HTR-8/SVneo (cell line): ENCODE measurements at regions not wholly inside any gene's neighbourhood (a gene's known extent, or its start where the extent isn't known, plus 50 kb on each side); places are given as distances from the start of the nearest gene placed in this dataset.
A peak's percentile ranks its signal among the peaks of the same experiment; 100 is the strongest.

ENCODE experiments used
- DNase-seq: peaks from one replicate; pipeline ENCODE4 v3.0.0; 2011; ENCODE audit warnings: low spot score, mixed read lengths; ENCODE audit not compliant: insufficient read length
- FAIRE-seq: peaks from 2 replicates; lab custom pipeline; 2011; peaks lifted over from hg19 to GRCh38; lab: Jason Lieb, UNC

DNA sequence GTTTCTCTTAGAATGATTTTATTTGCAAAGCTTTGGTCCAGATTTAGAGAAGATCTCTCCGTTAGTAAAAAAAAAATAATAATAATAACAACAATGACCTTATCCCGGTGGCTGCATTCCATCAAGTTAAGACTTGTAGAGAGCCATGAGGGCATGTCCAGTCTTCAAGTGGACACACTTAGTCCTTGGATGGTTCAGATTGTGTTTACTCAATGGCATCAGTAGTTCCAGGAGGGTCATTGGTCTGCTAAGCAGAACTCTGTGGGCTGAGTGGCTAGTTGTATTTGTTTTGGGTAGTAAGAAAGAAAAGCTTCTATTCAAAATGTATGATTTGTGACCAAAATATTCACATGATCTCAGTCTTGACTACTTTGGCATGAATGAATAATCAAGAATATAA is 116.3 kb upstream of the UBE2E2 start:
- no peak for FAIRE-seq
- no peak for DNase-seq

DNA sequence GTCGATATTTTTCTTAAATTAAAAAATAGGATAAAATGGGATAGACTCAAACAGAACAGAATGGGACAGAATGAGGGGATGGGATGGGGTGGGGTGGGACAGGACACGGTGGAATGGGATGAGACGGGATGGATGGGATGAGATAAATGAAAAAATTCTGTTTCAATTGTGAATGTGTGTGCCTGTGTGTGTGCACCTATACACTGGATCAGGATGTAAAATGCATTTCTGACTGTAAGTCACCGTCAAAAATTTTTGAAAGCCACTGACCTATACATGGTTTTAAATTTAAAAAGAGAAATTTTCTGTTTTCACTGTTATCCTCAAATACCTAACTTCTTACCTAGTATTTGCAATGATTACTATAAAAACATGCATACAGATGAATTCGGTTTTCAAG is 108.7 kb upstream of the UBE2E2 start:
- no peak for FAIRE-seq

DNA sequence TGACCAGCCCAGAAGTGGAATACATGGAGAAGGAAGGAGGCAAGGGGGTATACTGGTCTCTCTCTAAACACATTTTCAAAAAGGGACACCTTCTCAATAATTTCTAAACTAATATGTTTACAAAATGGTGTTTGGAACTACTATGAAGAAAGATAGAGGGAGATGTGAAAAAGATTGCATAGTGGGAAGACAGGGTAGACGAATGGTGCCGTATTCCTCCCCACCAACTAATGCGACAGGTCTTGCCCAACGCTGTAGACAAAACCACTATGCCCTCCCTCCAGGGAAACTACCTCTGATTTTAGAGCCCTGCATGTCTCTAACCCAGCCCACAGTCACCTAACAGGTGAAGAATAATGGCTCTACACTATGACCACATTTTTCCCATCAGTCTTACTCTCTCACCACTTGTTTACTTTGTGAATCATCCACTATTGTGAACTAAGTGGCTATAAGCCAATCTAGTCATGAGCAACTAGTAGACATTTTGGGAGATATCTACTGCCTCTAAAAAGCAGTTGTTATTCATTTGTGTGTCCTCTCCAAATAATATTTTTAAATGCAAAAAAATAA is 108.2 kb upstream of the UBE2E2 start:
- peak; percentile 43 for DNase-seq
- FAIRE-seq, result peak; percentile 38

More for the DNA sequence above, 108.7 kb upstream of the UBE2E2 start:
- no peak for DNase-seq

DNA sequence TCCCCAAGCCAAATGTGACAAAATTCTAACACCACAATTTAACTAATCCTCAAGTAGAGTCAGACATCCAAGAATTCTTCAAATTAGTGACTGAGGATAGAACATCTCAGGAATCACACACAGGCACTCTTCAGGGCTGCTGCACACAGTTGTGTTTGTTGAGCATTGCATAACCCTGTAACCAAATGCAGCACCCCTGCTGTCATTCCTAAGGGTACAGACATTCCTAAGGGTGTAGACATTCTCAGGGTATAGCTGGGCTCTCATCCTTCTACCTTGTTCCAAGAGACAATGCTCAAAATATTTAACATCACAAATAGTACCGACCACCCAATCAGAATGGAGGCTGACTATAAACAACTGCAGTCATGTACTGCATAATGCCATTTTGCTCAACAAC is 107.1 kb upstream of the UBE2E2 start:
- FAIRE-seq (no peak), DNase-seq (no peak)

DNA sequence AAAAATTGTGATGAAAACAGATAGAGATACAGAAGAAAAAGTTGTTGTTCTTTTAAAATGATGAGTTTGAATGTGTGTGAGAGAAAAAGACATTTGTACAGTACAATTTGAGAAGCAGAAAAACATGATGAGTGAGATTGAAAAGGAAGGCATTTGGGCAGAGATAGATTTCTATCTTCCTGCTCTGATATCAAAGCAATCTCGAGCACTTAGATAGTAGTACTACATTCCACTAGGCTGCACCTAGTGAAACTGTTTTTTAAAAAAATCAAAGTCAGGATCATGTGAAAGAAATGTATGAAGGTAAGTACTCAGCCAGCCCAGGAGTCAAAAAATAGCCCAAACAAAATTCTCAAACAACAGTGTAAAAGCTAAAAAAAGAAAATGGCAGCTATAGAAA is 104.1 kb upstream of the UBE2E2 start:
- FAIRE-seq (no peak), DNase-seq (no peak)

DNA sequence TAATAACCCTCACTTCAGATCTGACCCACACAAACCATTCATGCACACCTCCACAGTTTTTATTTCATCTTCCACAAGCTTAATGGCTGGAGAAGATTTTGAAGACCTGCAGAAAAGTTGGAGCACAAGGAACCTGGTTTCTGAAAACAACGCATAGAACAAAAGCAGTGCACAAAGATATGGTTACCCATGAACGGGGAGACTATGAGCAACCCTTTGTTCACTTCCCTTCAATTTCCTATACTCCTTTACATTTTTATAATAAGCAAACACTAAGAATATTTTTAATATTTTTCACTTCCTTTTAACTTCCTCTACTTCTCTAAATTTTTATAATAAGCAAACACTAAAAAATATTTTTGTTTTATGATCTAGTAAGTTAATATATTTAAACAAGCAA is 103.5 kb upstream of the UBE2E2 start:
- DNase-seq (no peak), FAIRE-seq (no peak)

DNA sequence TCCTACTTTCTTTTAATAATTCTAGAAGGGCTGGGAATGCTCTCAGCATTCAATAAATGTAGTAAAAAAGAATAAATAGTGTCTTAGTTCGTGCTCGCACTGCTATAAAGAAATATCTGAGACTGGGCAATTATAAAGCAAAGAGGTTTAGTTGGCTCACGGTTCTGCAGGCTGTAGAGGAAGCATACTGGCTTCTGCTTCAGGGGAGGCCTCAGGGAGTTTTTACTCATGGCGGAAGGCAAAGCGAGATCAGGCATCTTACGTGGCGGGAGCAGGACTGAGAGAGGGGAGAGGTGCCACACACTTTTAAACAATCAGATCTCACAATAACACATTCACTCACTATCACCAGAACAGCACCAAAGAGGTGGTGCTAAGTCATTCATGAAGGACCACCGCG is 103.0 kb upstream of the UBE2E2 start:
- FAIRE-seq (no peak), DNase-seq (no peak)

DNA sequence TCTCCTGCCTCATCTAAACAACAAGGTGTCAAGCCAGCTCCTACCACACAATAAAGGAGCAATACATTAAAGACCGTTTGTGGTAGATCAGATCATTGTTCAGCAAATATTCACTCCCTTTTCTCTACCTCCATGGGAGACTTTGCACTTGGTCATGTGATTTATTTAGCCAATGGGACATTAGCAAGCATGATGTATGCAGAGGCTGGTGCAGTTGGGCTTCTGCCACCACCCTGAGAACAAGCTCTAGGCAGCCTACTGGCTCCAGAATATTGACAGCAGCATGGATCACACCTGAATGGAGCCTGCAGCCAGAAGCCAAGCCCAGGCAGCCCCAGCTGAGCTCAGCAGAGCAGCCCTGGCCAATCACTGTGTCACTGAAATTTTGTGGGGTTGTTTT is 99.4 kb upstream of the UBE2E2 start:
- DNase-seq (no peak), FAIRE-seq (no peak)

DNA sequence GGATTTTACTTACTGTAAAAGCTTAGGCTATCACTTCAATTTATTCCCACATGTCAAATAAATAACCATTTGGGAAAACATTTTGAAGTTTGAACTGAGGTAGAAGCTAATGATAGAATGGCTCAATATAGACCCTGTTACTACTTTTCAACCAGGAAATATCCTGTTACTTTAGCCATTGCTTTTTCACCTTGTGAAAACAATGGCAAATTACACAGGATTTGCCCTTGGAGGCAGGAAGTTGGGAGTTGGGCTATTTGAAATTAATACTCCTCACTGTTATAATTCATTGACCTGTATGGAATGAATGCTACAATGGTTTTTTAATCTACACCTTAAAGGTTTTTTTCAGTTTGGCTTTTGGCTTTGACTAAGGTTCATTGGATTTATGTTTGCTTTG is 98.1 kb upstream of the UBE2E2 start:
- no peak for DNase-seq
- no peak for FAIRE-seq

DNA sequence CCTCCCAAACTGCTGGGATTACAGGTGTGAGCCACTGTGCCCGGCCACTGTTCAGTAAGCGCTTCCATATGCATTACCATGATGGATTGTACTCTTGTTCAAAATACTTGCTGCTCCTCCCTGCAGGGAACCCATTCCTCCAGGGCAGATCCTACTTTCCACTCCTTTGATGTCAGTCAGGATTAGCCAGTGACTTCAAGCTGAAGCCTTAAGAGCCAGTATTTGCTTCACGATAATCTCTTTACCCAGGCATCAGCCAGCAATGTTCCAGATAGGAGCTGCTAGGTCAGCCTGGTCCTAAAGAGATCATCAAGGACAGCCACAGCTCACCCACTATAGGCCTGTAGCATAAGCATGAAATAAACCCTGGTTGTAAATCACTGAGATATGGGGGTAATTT is 96.5 kb upstream of the UBE2E2 start:
- DNase-seq (no peak), FAIRE-seq (no peak)

DNA sequence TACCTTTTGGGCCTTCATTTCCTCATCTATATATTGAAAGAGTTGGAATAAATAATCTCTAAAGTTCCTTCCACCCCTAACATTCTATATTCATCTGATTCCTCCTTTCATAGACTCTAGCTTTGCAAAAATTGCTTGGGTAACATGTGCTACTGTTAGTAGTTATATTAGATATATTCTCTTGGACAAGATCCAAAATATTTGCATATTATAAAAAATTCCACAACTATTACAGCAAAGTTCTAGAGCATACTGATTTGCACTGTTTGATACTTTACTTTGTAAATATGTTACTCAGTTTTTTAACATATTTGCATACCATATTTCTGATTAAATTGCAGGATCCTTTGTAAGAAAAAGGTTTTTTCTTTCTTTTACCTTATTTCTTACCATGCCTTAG is 95.9 kb upstream of the UBE2E2 start:
- no peak for DNase-seq
- FAIRE-seq, result no peak

DNA sequence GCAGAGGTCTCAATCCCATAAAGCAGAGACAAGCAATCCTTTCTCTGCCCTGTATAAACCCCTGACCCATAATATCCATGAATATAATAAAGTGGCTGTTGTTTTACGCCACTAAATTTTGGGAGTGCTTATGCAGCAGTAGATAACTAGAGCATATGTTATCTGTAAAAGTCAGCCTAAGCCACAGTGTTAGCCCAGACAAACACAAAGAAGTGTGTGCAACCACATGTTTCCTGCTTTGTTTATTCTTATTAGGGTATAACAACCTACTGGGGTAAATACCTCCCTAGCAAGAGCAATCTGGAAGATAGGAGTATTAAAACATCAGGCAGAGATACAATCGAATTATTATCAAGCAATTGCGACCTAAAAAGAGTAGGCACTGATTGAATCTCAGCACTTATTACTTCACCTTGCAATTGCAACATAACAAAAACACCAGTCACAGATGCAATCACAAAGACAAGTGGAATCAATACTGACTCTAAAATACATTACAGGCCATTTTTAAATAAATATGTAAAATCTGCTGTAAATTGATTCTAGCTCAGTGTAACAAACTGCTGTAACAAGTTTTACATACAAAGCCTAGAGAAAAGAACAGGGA is 94.6 kb upstream of the UBE2E2 start:
- FAIRE-seq, result no peak
- no peak for DNase-seq

DNA sequence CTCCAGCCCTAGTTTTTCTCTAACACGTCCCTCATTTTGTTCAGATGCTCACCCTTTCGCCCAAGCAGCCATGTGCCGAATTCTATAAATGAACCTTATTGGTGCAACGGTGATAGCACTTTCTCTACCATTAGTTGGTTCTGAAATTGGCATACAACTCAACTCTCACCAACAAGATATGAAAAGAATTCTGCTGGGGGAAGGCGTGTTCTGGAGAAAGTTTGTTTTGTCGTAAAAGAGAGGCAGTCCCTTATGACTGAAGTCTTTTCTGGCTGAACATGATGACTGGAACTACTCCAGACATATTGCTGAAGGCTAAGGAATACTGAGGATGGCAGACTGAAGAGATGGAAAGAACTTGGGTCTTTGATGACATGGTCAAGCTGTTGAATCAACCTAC is 91.8 kb upstream of the UBE2E2 start:
- no peak for FAIRE-seq

DNA sequence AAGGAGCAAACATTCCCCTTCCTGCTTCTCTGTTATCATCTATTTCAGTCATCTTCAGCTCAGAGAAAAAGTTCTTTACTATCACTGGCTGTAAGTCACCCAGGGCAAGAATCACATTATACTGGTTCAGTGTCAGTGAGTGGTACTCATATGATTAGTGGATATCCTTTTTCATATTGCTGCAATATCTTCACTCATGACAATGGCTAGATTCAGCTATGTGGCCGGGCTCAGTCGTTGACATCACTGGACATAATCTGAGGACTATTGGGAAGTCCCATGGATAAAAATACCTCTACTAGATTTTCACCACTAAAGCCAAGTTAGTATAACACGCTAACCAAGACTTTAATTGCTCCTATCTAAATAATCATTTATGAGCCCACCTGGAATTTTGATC is 91.3 kb upstream of the UBE2E2 start:
- FAIRE-seq (no peak), DNase-seq (no peak)

More for the DNA sequence above, 91.8 kb upstream of the UBE2E2 start:
- DNase-seq, result no peak

DNA sequence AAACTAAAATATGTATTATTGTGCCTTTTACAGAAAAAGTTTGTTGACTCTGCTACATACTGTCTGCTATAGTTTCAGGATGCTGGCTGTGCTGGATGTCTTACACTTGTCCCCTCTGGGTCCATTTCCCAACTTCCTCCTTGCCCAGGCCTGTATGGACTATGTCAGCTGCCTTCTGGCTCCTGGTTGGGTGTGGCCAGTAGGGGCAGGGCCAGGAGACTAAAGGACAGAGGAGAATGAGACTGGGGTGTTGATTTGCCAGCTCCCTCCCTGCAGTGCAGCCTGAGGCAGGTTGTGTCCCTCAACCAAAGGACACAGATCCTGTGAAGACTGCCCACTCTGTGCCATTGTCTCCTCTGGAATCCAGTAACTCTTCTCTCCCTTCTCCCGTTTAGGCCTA is 90.6 kb upstream of the UBE2E2 start:
- no peak for FAIRE-seq

DNA sequence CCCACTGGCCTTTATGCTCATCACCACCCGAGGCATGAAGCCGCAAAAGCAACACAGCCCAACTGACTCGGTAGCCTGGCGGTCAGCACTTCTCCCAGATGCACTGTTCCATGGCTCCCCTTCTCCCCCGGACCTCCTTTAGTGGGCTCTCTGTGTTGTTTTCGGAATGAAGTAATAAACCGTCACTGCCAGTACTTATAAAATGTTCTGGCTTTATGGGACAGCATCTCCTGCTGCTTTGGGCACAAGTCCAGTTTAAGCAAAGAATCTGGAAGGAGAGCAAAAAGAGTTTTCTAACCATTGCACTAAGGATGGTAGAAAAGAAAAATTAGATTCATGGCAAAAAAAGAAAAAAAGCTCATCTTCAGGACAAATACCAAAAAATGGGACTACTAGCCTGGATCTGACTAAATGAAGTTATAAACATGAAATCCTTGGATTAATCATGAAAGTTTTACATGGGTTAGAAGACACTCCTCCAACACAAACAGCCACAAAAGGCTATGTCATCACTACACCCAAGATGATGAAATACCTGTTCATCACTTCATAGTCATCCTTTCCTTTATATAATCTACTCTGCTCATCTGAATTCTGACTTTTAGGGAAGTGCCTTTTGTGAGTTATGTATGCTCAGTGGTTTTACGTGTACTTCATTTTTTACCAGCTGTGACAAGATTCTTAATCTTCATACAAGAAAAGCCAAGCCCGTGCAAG is 89.5 kb upstream of the UBE2E2 start:
- DNase-seq (no peak), FAIRE-seq (no peak)

More for the DNA sequence above, 90.6 kb upstream of the UBE2E2 start:
- DNase-seq, result no peak

DNA sequence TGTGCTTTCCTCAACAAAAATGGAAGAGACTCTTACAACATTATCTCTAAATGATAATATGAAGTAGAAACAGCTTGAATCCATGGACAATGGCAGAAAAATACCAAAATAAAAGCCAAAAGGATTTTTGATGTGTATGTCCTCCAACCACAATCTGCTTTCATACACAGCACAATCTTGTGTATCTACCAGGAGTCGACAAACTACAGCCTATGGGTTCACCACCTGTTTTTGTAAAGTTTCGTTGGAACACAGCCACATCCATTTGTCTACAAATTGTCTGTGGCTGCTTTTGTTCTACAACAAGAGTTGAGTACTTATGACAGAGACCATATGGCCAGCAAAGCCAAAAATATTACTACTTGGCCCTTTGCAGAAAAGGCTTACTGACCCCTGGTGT is 88.7 kb upstream of the UBE2E2 start:
- no peak for FAIRE-seq
- DNase-seq, result no peak

DNA sequence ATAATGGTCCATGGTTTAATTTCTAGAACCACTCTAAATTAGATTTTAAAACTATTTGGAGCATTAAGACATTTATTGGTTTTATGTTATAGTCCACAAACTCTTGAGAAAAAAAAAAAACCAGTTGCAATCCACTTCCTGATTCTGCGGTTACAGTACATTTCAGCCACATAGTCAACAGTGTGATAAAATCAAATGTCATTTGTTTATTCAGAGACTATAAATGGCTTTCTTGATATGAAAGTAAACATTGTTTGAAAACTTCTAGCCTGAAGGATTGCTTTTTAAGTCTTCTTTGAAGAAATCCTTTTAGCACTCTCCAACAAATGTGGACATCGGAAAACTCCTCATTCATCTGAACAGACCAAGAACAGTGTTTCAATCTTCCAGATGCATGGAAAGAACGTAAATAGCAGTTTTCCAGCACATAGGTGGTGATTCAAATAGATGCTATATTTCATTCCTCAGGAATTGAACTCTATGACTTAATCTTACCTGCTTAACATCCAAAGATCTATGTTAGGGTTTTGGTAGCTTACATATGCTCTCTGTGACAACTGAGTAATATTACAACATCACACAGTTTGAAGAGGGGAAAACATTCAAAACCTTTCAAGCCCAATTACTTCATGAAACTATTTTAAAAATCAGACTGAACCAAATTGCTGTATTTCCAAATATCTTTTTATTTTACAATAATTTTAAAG is 87.8 kb upstream of the UBE2E2 start:
- FAIRE-seq, result no peak
- no peak for DNase-seq

DNA sequence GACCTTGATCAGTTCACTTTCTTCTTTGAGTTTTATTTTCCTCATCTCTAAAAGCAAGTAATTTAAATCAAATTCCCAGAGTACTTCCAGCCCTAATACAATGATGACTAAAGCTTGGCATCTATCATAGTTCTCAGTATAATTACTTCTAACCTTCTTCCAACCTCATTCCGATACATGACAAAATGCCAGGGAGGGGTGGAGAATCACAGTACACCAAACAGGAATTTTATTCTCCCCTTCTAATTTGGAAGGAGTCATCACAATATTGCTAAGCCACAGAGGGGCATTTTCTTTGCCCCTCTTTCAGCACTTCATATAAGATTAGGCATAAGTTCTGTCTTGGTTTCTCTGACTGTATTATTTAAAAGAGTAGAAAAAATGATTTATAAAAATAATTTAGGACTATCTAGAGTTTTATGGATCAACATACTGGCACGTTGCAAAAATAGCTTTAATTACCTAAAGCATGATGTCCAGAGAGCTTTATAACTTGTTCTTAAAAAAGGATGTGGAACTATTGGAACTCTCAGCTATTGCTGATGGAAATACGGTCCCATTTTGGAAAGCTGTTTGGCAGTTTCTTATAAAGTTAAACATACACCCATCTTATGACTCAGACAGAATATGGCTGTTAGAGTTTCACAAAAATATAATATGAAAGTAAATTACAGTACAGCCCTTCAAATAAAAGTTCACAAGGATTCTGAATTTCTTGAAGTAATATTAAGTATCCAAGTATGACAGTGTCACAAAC is 86.9 kb upstream of the UBE2E2 start:
- DNase-seq, result no peak
- FAIRE-seq, result no peak

DNA sequence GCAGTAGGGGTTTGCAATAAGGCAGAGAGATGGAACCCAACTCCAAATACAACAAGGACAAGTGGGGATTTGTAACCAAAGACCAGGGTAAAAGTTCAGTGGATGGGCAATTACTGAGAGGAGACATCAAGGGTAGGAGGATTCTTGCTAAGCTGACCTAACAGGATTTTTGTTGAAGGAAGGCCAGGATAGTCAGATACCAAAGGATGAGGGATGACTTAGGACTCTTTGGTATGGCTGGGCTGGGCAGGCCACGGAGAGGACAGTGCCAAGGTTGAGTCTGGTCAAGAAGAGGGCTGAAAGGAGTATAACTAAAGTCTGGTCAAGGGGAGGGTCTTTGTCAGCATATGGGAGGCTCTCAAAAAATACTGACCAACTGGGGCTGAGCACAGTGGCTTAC is 85.3 kb upstream of the UBE2E2 start:
- DNase-seq, result no peak
- no peak for FAIRE-seq

DNA sequence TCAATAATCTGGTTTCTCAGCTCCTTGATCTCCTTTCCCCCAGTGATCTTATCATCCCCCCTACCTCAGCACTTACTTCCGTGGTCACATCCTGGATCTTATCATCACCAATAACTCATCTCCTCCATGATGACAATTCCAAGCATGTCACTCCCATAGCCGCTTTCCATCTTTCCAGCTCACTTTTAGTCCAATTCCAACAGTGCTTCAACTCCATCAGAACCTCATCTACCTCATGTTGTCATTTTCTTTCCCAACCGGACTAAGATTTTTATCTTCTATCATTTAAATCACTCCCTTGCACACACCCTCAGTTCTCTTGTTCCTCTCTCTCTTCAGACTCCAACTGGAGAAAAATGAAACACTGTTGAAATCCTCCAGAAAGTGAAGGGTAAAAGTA is 75.9 kb upstream of the UBE2E2 start:
- FAIRE-seq, result no peak
- no peak for DNase-seq
